ENCODE measurements at regions not wholly inside any gene's neighbourhood (a gene's known extent, or its start where the extent isn't known, plus 50 kb on each side); places are given as distances from the start of the nearest gene placed in this dataset.

GRCh38 chr1:234708700-234709395 lies 98.9 kb upstream of the IRF2BP2 start:
- no peak for DNase-seq

- DNase-seq = no peak
Measured at GRCh38 chr1:234707641-234708040, 97.7 kb upstream of the IRF2BP2 start.

- no peak for DNase-seq
Measured at GRCh38 chr1:234706931-234707330, 97.0 kb upstream of the IRF2BP2 start.

- no peak for DNase-seq
Measured at GRCh38 chr1:234706199-234706598, 96.2 kb upstream of the IRF2BP2 start.

- DNase-seq = no peak
Measured at GRCh38 chr1:234705615-234706014, 95.6 kb upstream of the IRF2BP2 start.

GRCh38 chr1:234704106-234704887 lies 94.3 kb upstream of the IRF2BP2 start:
- no peak for DNase-seq

- no peak for DNase-seq
Measured at GRCh38 chr1:234702342-234703000, 92.5 kb upstream of the IRF2BP2 start.

GRCh38 chr1:234701737-234702341 lies 91.9 kb upstream of the IRF2BP2 start:
- no peak for DNase-seq

- DNase-seq = no peak
Measured at GRCh38 chr1:234699795-234700665, 90.1 kb upstream of the IRF2BP2 start.

- no peak for DNase-seq
Measured at GRCh38 chr1:234698686-234699085, 88.7 kb upstream of the IRF2BP2 start.

GRCh38 chr1:234697741-234698140 lies 87.8 kb upstream of the IRF2BP2 start:
- no peak for DNase-seq

- DNase-seq = no peak
Measured at GRCh38 chr1:234697015-234697414, 87.0 kb upstream of the IRF2BP2 start.

GRCh38 chr1:234696148-234696576 lies 86.2 kb upstream of the IRF2BP2 start:
- no peak for DNase-seq

- no peak for DNase-seq
Measured at GRCh38 chr1:234694661-234695060, 84.7 kb upstream of the IRF2BP2 start.

GRCh38 chr1:234692966-234693580 lies 83.1 kb upstream of the IRF2BP2 start:
- no peak for DNase-seq

GRCh38 chr1:234691567-234691966 lies 81.6 kb upstream of the IRF2BP2 start:
- no peak for DNase-seq

- no peak for DNase-seq
Measured at GRCh38 chr1:234690872-234691271, 80.9 kb upstream of the IRF2BP2 start.

- DNase-seq = no peak
Measured at GRCh38 chr1:234689236-234689635, 79.3 kb upstream of the IRF2BP2 start.

- no peak for DNase-seq
Measured at GRCh38 chr1:234687011-234687410, 77.0 kb upstream of the IRF2BP2 start.

- no peak for DNase-seq
Measured at GRCh38 chr1:234686035-234686434, 76.1 kb upstream of the IRF2BP2 start.

GRCh38 chr1:234684856-234685255 lies 74.9 kb upstream of the IRF2BP2 start:
- no peak for DNase-seq

Data from effector CD8-positive, alpha-beta T cell (primary cell).